Right atrium auricular region (tissue), 2 donors: ENCODE measurements at regions not wholly inside any gene's neighbourhood (a gene's known extent, or its start where the extent isn't known, plus 50 kb on each side); places are given as distances from the start of the nearest gene placed in this dataset.

Experiments
- DNase-seq: peaks from one replicate; pipeline ENCODE4 v3.0.0-alpha.2; 2019; ENCODE audit warnings: low spot score
- H3K27ac ChIP-seq, 2 donors: fragments of 200-600 bp; sonication (generic); 1 replicate in 1 of 2; 2 replicates in 1 of 2; pipeline ENCODE4 v1.5.1; 2016 to 2019
- H3K27me3 ChIP-seq, 2 donors: fragments of 200-600 bp; sonication (generic); one replicate each; pipeline versions ENCODE4 v1.5.1 to v1.6.0; 2017 to 2019
- H3K36me3 ChIP-seq: fragments of 200-600 bp; sonication (generic); one replicate; pipeline ENCODE4 v1.5.1; 2016
- H3K4me1 ChIP-seq, 2 donors: fragments of 200-600 bp; sonication (generic); one replicate each; pipeline versions ENCODE4 v1.5.1 to v1.6.0; 2017 to 2019
- H3K4me3 ChIP-seq, 2 donors: fragments of 200-600 bp; sonication (generic); 1 replicate in 1 of 2; 2 replicates in 1 of 2; pipeline ENCODE4 v1.5.1; 2017 to 2019; ENCODE audit warnings: mild to moderate bottlenecking in 1 of 2, moderate library complexity in 1 of 2
- H3K9me3 ChIP-seq, 2 donors: fragments of 200-600 bp; sonication (generic); one replicate each; pipeline ENCODE4 v1.5.1; 2019
- TF ChIP-seq, protein P1 (sequence below), 2 donors: fragments of 200-600 bp; sonication (generic); IDR thresholded peaks; one replicate each; pipeline ENCODE4 v1.5.1; 2019; ENCODE audit warnings: antibody characterized with exemption in 2 of 2

DNA sequence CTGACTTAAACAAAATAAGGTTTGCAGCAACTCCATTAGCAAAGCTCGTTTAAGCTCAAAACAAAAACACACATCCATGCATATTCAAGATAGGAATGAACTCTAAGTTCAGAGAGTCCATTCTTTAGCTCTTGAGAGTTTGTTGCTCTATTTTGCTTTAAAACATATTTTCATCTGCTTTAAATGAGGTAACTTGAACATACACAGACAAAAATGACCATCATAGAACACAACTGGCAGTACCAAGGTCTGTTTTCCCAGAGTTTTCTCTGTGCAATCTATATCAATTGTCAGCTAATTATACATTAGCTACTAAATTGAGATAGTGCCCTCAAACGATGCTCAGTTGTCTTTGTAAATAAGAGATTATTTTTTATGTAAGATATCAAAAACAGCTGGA, 423.2 kb upstream of the ANO3 start:
- no peaks in the 10 kb centered on the region for H3K36me3 ChIP-seq
- no peaks in the 10 kb centered on the region for H3K27me3 ChIP-seq
- no peaks in the 10 kb centered on the region for H3K4me1 ChIP-seq
- H3K27ac ChIP-seq = no peak overlapping the region
- H3K4me3 ChIP-seq = no peak overlapping the region
- TF ChIP-seq, protein P1, sequence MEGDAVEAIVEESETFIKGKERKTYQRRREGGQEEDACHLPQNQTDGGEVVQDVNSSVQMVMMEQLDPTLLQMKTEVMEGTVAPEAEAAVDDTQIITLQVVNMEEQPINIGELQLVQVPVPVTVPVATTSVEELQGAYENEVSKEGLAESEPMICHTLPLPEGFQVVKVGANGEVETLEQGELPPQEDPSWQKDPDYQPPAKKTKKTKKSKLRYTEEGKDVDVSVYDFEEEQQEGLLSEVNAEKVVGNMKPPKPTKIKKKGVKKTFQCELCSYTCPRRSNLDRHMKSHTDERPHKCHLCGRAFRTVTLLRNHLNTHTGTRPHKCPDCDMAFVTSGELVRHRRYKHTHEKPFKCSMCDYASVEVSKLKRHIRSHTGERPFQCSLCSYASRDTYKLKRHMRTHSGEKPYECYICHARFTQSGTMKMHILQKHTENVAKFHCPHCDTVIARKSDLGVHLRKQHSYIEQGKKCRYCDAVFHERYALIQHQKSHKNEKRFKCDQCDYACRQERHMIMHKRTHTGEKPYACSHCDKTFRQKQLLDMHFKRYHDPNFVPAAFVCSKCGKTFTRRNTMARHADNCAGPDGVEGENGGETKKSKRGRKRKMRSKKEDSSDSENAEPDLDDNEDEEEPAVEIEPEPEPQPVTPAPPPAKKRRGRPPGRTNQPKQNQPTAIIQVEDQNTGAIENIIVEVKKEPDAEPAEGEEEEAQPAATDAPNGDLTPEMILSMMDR (IDR thresholded peaks at IDR 0.05) = no peak
- no peaks in the 10 kb centered on the region for H3K9me3 ChIP-seq
- DNase-seq = no peak

DNA sequence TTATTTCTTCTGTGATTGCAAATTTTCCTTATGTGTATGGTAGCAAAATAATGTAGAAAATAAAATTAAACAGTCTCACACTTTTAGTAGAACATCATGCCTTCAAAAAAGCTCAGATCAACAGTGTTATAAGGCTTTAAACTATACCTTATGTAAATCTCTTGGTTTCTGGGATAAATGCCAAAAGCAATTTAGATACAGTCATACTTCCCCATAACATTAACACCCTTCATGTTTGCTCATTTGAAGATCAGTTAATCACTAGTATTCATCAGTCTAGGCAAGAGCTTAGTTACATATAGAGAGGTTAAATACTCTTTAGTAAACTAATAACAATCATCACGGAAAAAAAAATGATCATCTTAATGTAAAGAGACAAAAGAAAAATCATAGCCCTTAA, 421.8 kb upstream of the ANO3 start:
- TF ChIP-seq, protein P1 (IDR thresholded peaks at IDR 0.05) = no peak
- no peak for DNase-seq
- H3K4me3 ChIP-seq = no peak overlapping the region
- no peaks in the 10 kb centered on the region for H3K9me3 ChIP-seq
- H3K4me1 ChIP-seq = no peaks in the 10 kb centered on the region
- no peaks in the 10 kb centered on the region for H3K27me3 ChIP-seq
- H3K36me3 ChIP-seq = no peaks in the 10 kb centered on the region
- no peak overlapping the region for H3K27ac ChIP-seq

DNA sequence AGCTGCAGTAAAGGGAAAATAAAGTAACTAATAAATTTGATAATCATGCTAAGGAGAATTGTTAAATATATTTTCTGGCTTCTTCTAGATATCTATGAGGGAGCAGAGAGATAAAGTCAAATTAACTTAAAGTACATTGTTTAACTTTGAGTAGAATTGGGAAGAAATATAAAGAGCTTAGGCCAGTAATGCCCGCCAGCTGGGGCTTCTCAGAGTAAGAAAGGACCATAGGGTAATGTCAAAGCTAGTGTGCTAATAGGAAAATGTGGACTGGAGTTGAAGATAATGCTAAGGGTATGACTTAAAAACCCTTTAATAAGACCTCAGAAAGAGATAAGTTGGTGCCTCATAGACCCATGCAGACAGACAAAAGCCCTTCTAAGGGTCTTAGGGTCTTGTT, 411.6 kb upstream of the ANO3 start:
- H3K4me3 ChIP-seq = no peak overlapping the region
- H3K27me3 ChIP-seq = no peaks in the 10 kb centered on the region
- TF ChIP-seq, protein P1 (IDR thresholded peaks at IDR 0.05) = no peak
- DNase-seq = no peak
- H3K36me3 ChIP-seq = no peaks in the 10 kb centered on the region
- no peaks in the 10 kb centered on the region for H3K4me1 ChIP-seq
- H3K27ac ChIP-seq = no peak overlapping the region
- peaks cover 0 to 4% of the 10 kb centered on the region in 2 donors for H3K9me3 ChIP-seq

DNA sequence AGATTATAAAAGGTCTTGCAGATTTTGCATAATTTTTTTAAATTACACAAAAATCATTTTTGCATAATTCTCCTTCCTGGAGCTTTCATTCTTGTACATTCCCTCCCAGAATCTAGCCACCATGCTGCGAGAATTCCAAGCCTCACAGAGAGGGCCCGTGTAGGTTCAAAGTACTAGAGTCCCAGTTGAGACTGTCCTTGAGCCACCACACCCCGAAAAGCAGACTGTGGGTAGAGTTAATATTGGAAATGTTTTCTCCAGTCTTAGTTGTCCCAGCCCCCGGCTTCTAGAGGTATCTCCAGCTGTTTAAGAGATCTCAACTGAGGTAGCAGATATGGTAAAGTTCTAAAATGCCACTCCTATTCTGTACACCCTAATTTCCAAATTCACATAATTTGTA, 407.3 kb upstream of the ANO3 start:
- TF ChIP-seq, protein P1 (IDR thresholded peaks at IDR 0.05) = no peak
- H3K27me3 ChIP-seq = no peaks in the 10 kb centered on the region
- no peaks in the 10 kb centered on the region for H3K4me1 ChIP-seq
- no peak overlapping the region for H3K4me3 ChIP-seq
- H3K27ac ChIP-seq = no peak overlapping the region
- H3K36me3 ChIP-seq = no peaks in the 10 kb centered on the region
- peaks cover 0 to 4% of the 10 kb centered on the region in 2 donors for H3K9me3 ChIP-seq
- no peak for DNase-seq

DNA sequence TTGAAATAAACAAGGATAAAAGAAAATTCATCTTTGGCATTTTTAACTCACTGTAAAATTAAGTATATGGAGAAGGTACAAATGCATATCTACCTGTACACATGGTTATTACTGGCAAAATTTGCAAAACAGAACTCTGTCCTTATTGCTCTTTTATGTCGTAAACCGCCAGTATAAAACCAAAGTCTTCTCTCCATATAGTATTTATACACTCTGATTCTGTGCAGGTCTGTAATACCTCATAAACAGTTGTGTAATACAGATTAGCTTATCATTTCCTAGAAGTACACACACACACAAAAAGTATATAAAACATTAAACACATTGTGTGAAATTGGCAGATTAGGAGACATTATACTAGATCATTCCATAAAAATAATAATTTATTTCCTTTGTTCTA, 406.6 kb upstream of the ANO3 start:
- Histone ChIP-seq H3K9me3 (no peaks in the 10 kb centered on the region), H3K27ac (no peak overlapping the region), H3K4me3 (no peak overlapping the region), H3K27me3 (no peaks in the 10 kb centered on the region), H3K36me3 (no peaks in the 10 kb centered on the region), H3K4me1 (no peaks in the 10 kb centered on the region)
- DNase-seq = no peak
- TF ChIP-seq, protein P1 (IDR thresholded peaks at IDR 0.05) = no peak

DNA sequence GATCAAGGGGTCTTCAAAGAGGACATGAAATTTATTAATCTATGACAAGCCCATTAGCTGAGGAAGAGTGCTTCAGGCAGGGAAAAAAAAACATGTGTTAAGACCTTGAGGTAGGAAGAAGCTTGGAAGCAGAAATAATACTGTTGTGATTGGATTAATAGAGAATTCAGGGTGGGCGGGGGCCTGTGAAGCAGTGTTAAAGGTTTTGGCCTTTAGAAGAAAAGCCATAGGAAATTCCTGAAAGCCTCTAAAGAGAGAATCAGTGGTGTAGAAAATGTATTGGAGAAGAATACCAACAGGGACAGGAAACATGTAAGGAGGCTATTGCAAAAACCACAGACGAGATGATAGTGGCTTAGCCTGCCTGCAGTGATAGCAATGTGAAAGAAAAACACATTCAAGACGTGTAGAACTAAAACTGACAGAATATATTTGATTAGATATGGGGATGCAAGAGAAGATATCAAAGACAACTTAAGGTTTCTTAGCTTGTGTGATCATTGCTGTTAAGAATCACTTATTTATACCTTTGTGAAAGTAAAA, 404.4 kb upstream of the ANO3 start:
- Histone ChIP-seq H3K27ac (no peak overlapping the region), H3K4me1 (no peaks in the 10 kb centered on the region), H3K4me3 (no peak overlapping the region), H3K9me3 (no peaks in the 10 kb centered on the region), H3K36me3 (no peaks in the 10 kb centered on the region), H3K27me3 (no peaks in the 10 kb centered on the region)
- TF ChIP-seq, protein P1 (IDR thresholded peaks at IDR 0.05) = no peak
- DNase-seq = no peak
